Stimulated activated CD4-positive, alpha-beta T cell treated with anti-CD3 and anti-CD28 coated beads, Interleukin-1b, Interleukin-23, amount 100 ng/mL, for 4 hours (primary cell): ENCODE measurements at regions not wholly inside any gene's neighbourhood (a gene's known extent, or its start where the extent isn't known, plus 50 kb on each side); places are given as distances from the start of the nearest gene placed in this dataset.

Experiments
- DNase-seq, 2 donors: peaks; one replicate each; pipeline ENCODE4 v3.0.0-alpha.2; 2020; ENCODE audit warnings: low read depth in 2 of 2

- no peak for DNase-seq
Observed at GRCh38 chr2:217304582-217304981, 444.7 kb upstream of the TNP1 start.

GRCh38 chr2:217302856-217303255 is 443.0 kb upstream of the TNP1 start:
- DNase-seq, result no peak

DNA sequence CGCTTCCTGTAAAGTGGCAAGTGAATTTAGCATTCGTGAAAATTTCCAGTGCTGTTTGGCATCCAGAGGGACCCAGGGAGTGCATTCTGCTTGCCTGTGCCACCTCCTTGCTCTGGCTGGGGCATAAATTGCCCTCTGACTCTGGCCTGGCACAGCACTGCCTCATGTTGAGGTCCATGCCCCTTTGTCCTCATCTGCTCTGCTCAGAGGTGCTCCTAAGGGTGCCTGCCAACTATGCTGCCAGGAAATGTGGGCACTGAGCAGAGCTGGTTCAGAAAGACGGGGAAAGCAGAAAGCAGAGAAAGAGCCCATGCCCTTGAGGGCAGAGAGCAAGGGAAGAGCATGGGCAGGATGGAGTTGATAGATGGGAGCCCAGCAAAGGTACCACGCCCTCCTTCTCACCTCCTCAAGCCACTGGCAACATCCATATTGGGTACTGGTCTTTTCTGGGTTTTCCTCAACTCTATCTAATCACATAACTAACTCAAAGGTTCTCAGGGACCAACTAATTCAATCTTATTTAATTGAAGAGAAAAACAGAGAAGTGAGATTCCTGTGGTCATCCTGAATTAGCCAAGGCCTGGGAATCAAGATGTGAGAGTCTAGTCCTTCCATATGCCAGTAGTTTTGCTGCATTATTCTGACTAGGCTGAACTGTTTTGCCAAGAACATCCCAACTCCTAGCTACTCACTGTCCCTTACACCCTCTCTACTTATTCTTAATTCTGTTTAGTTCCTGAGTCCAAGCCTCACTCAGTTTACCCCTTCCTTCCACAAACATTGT is 441.5 kb upstream of the TNP1 start:
- DNase-seq, result no peak

GRCh38 chr2:217299590-217299989 is 439.7 kb upstream of the TNP1 start:
- no peak for DNase-seq

GRCh38 chr2:217297096-217297495 is 437.2 kb upstream of the TNP1 start:
- no peak for DNase-seq

- DNase-seq, result no peak
Observed at GRCh38 chr2:217294818-217295217, 435.0 kb upstream of the TNP1 start.

GRCh38 chr2:217294211-217294610 is 434.3 kb upstream of the TNP1 start:
- no peak for DNase-seq

DNA sequence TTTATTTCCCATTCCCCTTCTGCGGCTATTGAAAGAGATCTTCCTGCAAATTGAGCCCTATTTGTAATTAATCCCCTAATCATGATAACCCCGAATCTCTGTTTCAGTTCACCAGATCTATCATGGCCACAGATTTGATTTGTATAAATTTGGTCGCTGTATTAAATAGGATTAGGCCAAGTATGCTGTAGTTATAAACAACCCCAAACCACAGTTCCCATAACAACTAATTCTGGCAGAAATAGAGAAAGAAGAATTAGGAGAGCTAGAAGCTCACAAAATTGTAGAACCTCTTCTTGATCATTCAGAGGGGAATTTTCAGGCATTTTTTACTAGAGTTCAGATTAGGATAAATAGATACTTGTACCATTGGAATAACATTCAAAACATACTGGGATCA is 433.7 kb upstream of the TNP1 start:
- no peak for DNase-seq

DNA sequence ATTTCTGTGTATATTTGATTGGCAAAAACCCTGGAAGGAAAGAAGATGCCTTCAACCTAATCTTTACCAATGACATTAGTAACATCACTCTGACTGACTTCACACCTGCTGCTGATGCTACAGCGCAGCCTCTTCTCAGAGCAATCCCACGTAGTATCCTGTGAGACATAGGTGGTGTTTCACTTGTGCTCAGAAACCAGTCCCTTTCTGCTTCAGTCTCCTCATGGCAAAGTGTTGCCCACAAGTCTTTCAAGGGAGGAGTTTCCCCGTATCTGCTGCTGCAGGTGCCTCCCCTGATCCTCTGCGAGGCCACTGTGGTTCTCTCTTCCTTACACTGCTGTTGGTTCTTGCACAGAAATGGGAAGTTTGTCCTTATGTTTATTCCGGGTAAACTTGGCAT is 433.2 kb upstream of the TNP1 start:
- no peak for DNase-seq

DNA sequence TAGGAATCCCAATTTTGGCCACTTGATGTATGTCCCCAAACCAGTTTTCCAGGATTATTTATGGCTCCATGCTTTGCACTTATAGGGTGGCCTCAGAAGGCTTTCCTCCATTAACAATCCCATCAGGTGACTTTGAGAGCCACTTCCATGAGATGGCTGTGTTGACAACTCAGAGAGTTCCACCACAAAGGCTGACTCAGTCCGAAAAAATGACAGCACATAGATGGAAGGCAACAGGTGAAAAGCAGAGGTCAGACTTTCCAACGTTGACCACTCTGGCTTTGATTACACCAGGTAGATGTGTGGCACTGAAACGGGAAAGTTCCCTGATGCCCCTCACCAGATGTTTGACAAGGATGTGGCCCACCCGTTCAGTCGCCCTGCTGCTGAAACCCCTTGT is 431.4 kb upstream of the TNP1 start:
- no peak for DNase-seq

DNA sequence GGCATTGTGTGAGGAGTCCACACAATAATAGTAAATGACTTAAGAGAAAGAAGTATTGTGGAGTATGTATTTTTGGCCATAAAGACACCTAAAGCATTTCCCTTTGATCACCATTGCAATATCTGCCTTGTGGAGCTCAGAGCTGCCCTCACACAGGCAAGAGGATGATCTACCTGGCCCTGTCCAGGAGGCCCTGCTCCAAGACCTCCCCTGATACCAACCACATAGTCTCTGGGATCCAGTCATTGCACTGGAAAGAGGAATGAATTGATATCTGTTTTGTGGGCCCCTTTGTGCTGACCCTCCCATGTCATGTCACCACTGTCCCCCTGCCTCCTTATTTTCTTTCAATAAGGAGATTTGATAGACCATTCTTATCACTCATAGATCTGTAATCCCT is 430.6 kb upstream of the TNP1 start:
- no peak for DNase-seq

- DNase-seq, result no peak
Observed at GRCh38 chr2:217289907-217290280, 430.0 kb upstream of the TNP1 start.

GRCh38 chr2:217289177-217289906 is 429.5 kb upstream of the TNP1 start:
- DNase-seq, result no peak

DNA sequence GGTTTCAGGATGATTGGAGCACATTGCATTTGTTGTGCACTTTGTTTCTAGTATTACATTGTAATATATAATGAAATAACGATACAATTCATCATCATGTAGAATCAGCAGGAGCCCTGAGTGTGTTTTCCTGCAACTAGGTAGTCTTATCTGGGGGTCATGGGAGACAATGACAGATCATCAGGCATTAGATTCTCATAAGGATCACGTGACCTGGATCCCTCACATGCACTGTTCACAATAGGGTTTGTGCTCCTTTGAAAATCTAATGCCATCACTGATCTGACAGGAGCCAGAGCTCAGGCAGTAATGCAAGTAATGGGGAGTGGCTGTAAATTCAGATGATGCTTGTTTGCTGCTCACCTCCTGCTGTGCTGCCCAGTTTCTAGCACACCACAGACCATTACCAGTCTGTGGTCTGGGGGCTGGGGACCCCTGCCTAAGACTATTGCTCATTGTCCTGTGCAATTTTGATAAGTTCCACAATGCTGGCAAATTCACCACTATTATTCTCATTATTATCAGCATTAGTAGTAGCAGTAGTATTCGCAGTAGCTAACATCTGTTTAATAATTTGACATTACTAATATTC is 428.7 kb upstream of the TNP1 start:
- DNase-seq, result no peak

DNA sequence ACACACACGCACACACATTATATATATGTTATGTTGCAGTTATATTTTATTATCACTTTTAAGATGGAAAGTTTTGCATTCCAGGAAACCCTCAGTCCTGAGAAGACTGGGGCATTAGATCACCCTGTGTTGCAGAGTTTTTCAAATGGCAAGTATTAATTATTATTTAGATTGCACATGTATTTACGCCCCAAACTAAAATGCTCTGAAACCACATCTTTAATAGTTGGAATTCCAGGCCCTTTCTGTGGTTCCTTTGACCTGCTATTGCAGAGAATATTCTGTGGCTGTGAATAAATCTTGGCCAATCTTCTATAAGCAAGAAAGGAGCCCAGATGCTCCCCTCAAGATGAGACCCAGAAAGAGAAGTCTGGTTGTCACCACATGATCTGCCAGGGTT is 427.0 kb upstream of the TNP1 start:
- no peak for DNase-seq

GRCh38 chr2:217285926-217286325 is 426.1 kb upstream of the TNP1 start:
- no peak for DNase-seq

DNA sequence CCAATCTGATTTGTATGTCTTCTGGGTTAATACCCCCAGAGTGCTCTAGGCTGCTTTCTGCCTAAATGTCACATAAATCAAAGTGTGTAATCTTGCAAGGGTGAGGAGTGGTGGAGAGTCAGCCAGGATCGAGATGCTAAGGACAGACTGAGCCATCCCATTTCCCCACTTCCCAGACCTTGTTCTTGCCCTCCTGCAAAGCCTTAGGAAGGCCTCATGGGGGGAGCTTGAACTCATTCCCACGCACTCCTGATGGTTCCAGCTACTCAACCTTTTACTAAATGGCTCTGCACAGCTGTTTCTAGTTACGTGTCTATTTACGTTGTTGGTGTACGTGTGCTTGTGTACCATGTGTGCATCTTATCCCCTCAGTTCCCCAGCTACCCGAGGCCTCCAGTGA is 423.6 kb upstream of the TNP1 start:
- no peak for DNase-seq

DNA sequence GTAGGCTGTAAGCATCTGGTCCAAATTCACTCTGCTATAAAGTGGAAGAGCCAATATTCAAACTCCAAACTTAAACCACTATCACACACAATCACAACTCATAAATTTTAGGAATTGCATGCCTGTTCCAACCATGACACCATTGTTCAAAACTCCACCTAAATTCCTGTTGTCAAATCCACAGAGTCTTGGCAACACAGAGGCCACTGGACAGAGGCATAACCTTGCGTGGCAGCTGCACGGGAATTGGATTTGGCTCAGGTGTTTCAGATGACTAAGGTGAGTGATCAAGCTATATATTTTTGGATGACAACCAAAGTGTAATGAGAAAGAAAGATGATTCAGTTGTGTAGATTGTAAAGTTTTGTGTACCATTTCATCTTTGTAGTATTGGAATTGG is 422.7 kb upstream of the TNP1 start:
- DNase-seq, result no peak

GRCh38 chr2:217279556-217279955 is 419.7 kb upstream of the TNP1 start:
- DNase-seq, result no peak

- DNase-seq, result no peak
Observed at GRCh38 chr2:217279140-217279539, 419.3 kb upstream of the TNP1 start.

DNA sequence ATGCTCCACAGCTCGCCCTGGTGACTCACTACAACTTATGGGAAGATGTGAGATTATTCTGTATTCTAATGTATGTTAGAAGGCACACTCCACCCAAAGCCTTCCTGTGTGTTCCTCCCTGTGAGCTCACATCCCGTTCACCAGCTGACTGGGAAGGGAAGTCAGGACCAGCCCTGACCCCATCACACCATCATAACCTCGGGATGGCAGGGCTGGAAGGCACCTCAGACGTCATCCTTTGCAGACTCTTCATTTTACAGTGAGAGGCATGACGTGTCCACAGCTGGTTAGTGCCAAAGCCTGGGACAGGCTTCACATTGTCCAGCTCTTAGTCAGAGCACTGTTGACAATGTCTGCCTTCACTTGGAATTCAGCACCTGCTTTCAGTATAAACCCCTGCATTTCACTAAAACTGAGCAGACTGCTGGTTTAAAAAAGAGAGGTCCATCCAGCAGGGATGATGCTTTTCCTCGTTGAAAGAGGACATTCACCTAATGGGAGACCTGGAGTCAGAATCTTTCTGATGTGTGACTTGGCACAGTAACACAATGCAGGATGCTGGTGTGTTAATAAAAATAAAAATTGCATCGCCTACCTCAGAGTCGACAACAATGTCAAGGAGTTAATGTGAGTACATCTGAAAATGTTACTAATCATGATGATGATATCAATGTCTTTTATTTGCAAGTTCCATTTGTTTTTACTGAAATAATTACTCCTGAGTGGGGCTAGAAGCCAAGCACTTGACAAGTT is 418.0 kb upstream of the TNP1 start:
- no peak for DNase-seq

DNA sequence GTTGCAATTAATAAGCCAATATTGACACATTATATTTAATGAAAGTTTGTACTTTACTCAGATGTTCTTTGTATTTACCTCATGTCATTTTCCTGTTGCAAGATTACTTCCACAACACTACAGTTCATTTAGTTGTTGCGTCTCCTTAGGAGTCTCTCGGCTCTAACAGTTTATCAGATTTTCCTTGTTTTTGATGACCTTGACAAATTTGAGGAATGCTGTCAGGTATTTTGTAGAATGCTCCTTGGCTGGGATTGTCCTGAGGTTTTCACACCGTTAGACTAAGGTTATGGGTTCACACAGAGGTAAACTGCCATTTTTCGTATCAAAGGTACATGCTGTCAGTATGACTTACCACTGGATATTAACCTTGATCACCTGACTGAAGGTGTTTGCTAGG is 416.6 kb upstream of the TNP1 start:
- no peak for DNase-seq
